Activated T-helper 2 cell treated with anti-CD3 and anti-CD28 coated beads, Interferon-gamma antibody, Interleukin-2, Interleukin-4, amounts not matched to agents 10 μg/mL and 5 μg/mL and 100 μg/mL, durations not matched to agents 14 hours and 24 hours and 36 hours (primary cell): ENCODE measurements at regions not wholly inside any gene's neighbourhood (a gene's known extent, or its start where the extent isn't known, plus 50 kb on each side); places are given as distances from the start of the nearest gene placed in this dataset.

Experiments
- DNase-seq: peaks from one replicate; pipeline ENCODE4 v3.0.0; 2021; ENCODE audit warnings: low spot score
- H3K27ac Mint-ChIP-seq: one replicate; pipeline ENCODE4 v1.8.0; 2021; ENCODE audit warnings: mixed read lengths
- H3K27me3 Mint-ChIP-seq: one replicate; pipeline ENCODE4 v1.8.0; 2021; ENCODE audit warnings: low read depth, mixed read lengths
- H3K36me3 Mint-ChIP-seq: one replicate; pipeline ENCODE4 v1.8.0; 2021; ENCODE audit warnings: low read depth, mixed read lengths
- H3K4me1 Mint-ChIP-seq: one replicate; pipeline ENCODE4 v1.8.0; 2021; ENCODE audit warnings: low read depth, mixed read lengths
- H3K4me3 Mint-ChIP-seq: one replicate; pipeline ENCODE4 v1.8.0; 2021; ENCODE audit warnings: low read depth, mild to moderate bottlenecking, moderate library complexity, mixed read lengths
- H3K9me3 Mint-ChIP-seq: one replicate; pipeline ENCODE4 v1.8.0; 2021; ENCODE audit warnings: mixed read lengths
- intact Hi-C: fragments of 100-400 bp; cut with micrococcal nuclease; formaldehyde crosslinking; loops from one replicate; pipeline ENCODE4 v1.15.1; 2023

DNA sequence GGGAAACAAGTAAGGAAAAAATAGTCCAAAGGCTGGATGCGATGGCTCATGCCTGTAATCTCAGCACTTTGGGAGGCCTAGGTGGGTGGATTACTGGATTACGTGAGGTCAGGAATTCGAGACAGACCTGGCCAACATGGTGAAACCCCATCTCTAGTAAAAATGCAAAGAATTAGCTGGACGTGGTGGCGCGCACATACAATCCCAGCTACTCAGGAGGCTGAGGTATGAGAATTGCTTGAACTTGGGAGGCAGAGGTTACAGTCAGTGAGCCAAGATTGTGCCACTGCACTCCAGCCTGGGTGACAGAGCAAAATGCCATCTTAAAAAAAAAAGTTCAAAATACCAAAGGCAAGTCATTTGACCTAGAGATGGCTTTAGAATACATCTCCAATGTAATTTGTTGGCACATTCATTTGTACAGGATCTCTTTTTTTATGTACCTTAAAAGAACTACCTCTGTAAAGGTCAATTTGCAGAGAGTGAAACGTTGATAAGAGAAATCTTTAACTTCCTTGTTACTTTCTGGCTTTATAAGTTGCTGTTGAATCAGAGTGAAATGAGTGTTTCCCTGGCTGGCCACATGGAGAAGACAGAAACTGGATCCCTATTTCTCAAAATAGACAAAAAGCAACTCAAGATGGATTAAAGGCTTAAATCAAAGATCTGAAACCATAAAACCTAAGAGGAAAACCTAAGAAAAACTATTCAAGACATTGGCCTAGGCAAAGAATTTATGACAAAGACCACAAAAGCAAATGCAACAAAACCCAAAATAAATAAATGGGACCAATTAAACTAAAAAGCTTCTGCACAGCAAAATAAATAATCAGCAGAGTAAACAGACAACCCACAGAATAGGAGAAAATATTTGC, 260.7 kb downstream of the KLF6 start:
- Mint-ChIP-seq H3K27ac (no peak overlapping the region), H3K4me1 (no peaks in the 10 kb centered on the region), H3K36me3 (no peaks in the 10 kb centered on the region), H3K27me3 (peaks cover 10% of the 10 kb centered on the region), H3K4me3 (no peak overlapping the region), H3K9me3 (no peaks in the 10 kb centered on the region)
- intact Hi-C loops: no loop called here
- no peak for DNase-seq

DNA sequence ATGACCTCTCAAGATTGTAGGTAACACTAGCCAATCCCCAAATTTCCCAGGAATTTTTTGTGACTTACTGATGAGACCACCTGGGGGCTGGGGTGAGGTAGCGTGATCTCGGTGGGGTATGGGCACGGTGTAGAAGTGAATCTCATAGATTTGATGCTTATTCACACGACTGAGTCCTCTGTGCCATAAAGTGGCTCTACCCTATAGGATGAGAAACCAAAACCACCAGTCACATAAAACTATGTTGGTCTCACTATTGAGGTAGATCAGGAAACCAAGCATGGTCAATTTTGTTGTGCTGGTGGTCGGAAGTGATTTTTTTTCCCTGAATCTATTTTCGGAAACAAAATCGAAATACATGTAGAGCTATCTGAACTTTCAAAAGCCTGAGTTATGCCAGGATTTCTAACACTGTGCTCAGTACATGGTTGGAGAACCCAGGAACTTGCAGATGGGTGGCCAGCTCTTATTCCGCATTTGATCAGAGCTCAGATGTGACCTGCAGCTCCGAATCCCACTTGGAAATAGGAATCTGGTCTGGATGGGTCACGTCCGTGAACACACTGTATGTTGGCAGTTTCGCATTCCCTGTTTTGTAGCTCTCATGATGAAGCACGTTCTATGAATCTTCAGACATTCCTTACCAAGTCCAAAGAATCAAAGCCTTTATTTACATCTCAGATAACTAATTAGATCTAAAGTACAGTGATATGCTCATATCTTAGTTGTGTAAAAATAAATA, 261.5 kb downstream of the KLF6 start:
- H3K9me3 Mint-ChIP-seq: no peaks in the 10 kb centered on the region
- H3K27me3 Mint-ChIP-seq: peaks cover 13% of the 10 kb centered on the region
- H3K4me1 Mint-ChIP-seq: no peaks in the 10 kb centered on the region
- no peak overlapping the region for H3K4me3 Mint-ChIP-seq
- no peaks in the 10 kb centered on the region for H3K36me3 Mint-ChIP-seq
- no peak overlapping the region for H3K27ac Mint-ChIP-seq
- no peak for DNase-seq
- intact Hi-C loops: no loop called here

DNA sequence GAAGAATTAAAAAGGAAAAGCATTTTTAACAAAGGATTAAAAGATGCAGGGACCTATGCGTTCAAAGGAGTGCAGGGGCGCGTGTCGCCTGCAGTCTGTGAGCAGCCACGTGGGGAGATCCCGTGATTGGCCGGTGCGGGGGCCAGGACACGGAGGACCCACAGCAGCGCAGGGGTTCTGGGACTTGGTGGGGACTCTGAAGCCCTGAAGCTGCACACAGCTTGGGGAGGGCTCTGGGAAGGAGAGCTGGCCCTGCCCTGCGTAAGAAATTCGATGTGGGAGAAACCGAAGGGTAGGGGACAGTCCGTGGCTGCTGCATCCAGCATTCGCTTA, 268.1 kb downstream of the KLF6 start:
- no peak overlapping the region for H3K4me3 Mint-ChIP-seq
- intact Hi-C loops: no loop called here
- peaks cover 2% of the 10 kb centered on the region for H3K4me1 Mint-ChIP-seq
- DNase-seq: no peak
- no peaks in the 10 kb centered on the region for H3K36me3 Mint-ChIP-seq
- H3K27me3 Mint-ChIP-seq: peaks cover 5% of the 10 kb centered on the region
- no peaks in the 10 kb centered on the region for H3K9me3 Mint-ChIP-seq
- no peak overlapping the region for H3K27ac Mint-ChIP-seq

DNA sequence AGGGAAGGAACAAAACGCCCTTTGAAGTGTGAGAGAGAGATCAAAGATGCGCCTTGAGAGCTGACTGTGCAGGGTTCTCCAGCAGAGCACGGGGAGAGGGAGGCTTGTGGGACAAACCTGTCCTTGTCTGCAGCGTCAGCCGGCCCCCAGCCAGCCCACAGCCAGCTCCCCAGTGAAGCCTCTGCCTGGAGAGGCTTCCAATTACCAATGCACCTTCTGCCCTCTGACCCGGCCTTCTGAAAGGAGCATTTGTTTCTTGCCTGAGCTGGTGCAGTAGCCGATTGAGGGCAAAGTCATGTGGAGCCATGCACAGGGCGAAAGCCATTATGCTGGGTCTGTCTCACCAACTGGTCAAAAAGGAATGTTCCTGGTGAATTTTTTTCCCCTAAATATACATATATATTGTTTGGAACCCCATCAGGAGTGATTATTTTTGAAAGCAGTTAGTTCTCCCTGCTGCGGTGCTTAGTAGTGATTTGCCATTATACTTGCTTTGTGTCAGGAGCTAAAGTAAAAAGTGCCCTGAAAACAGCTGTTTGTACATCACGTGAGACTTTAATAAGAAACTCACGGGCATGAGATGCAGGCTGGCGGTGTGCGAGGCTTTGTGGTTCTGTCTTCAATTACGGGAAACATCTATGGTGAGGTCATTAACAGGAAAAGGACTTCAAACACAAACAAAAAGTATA, 268.6 kb downstream of the KLF6 start:
- Mint-ChIP-seq H3K4me3 (no peak overlapping the region), H3K27ac (no peak overlapping the region)
- DNase-seq: no peak

DNA sequence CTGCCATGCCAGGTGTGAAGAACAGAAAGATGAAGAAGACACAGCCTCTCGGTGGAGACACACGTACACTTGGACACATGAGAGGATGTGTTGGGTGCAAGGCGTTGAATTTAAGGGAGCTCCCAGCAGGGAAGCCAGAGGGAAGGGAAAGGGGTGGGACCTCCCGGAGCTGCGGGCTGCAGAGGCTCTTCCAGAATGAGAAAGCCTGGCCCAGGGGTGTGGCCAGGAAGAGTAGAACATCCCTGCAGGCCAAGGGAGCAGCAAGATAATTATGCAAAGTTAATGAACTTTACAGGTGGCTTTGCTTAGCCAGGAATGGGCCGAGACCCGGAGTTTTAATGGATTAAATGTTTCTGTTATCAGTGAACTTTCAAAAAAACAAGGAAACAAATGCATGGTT, 270.3 kb downstream of the KLF6 start:
- DNase-seq: no peak
- peaks cover 2% of the 10 kb centered on the region for H3K4me1 Mint-ChIP-seq

More for the DNA sequence above, 268.6 kb downstream of the KLF6 start:
- H3K4me1 Mint-ChIP-seq: peaks cover 2% of the 10 kb centered on the region
- peaks cover 5% of the 10 kb centered on the region for H3K27me3 Mint-ChIP-seq
- no peaks in the 10 kb centered on the region for H3K36me3 Mint-ChIP-seq
- H3K9me3 Mint-ChIP-seq: no peaks in the 10 kb centered on the region
- intact Hi-C loops: no loop called here

DNA sequence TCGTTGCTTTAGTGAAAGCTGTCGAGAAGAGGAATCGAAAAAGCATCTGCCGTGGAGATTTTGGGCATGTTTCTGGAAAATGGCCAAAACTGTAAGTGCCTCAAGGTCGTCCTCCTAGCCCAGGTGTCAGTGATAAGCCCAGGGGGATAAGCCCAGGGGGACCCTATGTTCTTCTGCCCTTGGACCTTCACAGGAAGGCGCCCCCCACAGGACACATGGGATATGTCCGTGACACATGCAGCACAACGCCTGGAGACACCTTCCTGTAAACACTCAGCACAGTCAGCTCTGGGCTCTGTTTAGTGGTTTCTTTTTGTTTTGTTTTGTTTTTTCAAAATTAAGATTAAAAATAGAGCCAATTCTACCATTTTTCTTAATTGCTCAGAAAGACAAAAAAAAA, 272.7 kb downstream of the KLF6 start:
- H3K4me1 Mint-ChIP-seq: peaks cover 2% of the 10 kb centered on the region
- intact Hi-C loops: no loop called here
- H3K9me3 Mint-ChIP-seq: no peaks in the 10 kb centered on the region
- H3K27me3 Mint-ChIP-seq: no peaks in the 10 kb centered on the region
- DNase-seq: no peak
- no peak overlapping the region for H3K4me3 Mint-ChIP-seq
- no peaks in the 10 kb centered on the region for H3K36me3 Mint-ChIP-seq
- no peak overlapping the region for H3K27ac Mint-ChIP-seq

More for the DNA sequence above, 270.3 kb downstream of the KLF6 start:
- no peaks in the 10 kb centered on the region for H3K9me3 Mint-ChIP-seq
- H3K27me3 Mint-ChIP-seq: peaks cover 3% of the 10 kb centered on the region
- no peaks in the 10 kb centered on the region for H3K36me3 Mint-ChIP-seq
- no peak overlapping the region for H3K27ac Mint-ChIP-seq
- no peak overlapping the region for H3K4me3 Mint-ChIP-seq
- intact Hi-C loops: no loop called here

DNA sequence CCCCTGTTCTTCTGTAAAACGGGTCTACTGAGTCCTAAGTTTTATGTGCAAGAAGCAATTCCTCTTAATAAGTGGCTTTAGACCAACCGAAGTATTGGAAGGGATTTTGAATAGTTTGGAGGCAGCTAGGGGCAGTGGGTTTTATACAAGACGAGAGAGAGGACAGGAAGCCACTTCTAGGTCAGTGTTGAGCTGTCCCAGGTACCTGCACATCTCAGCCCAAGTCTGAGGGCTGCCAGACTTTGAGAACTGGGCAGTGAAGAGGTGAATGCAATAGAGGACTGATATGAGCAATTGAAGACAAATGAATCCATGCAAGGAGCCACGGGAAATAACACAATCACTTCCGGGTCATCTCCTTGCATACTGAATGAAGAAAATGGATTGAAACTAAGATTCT, 273.5 kb downstream of the KLF6 start:
- Mint-ChIP-seq H3K27ac (no peak overlapping the region), H3K4me3 (no peak overlapping the region), H3K36me3 (no peaks in the 10 kb centered on the region), H3K9me3 (no peaks in the 10 kb centered on the region), H3K4me1 (peaks cover 2% of the 10 kb centered on the region), H3K27me3 (no peaks in the 10 kb centered on the region)
- intact Hi-C loops: no loop called here
- DNase-seq: no peak

DNA sequence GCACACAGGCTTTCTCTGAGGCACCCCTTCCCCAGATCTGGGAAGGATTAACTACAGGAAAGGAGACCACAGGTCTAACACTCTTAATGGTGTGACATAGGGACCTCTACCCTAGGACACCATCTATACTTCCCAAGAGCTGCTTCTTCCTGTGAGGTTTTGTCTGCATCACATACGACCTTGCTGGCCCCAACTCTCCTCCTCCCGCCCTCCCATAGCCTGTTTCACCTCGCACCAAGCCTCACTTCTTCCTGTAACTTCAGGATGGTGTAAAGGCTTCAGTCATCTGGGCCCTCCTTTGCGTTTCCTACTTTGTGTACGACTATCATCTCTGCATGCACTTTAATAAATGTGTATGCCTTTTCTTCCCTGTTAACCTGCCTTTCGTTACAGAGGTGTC, 274.3 kb downstream of the KLF6 start:
- no peak overlapping the region for H3K27ac Mint-ChIP-seq

DNA sequence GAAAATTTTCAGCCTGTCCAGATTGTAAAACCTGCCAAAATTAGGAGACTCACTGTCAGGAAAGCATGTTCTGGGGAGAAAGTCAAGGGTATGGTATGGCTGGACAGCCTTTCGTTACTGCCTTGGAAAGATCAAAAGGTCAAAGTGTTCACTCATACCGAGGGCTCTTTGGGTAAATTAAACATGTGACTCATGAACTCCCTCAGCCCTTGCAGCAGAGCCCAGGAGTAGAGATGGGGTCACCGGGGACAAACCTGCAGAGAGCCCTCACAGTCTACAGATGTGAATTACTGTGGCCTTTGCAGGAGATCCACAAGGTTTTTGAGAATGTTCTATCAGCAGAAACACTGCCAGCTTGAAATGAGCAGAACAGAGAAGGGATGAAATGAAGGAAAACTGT, 275.7 kb downstream of the KLF6 start:
- Mint-ChIP-seq H3K4me3 (no peak overlapping the region), H3K36me3 (no peaks in the 10 kb centered on the region), H3K9me3 (no peaks in the 10 kb centered on the region), H3K27me3 (peaks cover 3% of the 10 kb centered on the region), H3K4me1 (peaks cover 5% of the 10 kb centered on the region), H3K27ac (no peak overlapping the region)
- DNase-seq: no peak
- intact Hi-C loops: no loop called here

More for the DNA sequence above, 274.3 kb downstream of the KLF6 start:
- no peak for DNase-seq
- Mint-ChIP-seq H3K4me1 (peaks cover 5% of the 10 kb centered on the region), H3K9me3 (no peaks in the 10 kb centered on the region), H3K36me3 (no peaks in the 10 kb centered on the region), H3K4me3 (no peak overlapping the region), H3K27me3 (no peaks in the 10 kb centered on the region)
- intact Hi-C loops: no loop called here

DNA sequence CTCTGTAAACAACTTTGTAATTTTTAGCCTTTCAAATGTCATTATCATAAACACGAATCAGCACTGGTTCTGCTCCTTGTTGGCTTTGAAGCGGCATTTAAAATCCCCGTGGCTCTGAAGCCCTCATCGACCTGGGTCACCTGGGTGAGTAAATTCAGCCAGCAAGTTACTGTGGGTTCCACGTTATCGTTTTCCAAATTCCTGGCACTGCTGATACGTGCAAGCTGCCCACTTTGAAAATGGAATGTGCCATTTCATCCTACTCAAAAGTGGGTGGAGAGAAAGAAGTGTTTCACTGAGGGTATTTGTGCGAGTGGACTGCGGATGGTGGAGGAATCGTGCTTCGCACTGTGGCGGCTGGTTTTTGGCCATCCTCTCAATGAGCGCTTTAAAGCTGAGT, 281.7 kb downstream of the KLF6 start:
- H3K27me3 Mint-ChIP-seq: peaks cover 23% of the 10 kb centered on the region
- no peak overlapping the region for H3K4me3 Mint-ChIP-seq
- no peaks in the 10 kb centered on the region for H3K36me3 Mint-ChIP-seq
- no peak for DNase-seq
- peaks cover 5% of the 10 kb centered on the region for H3K4me1 Mint-ChIP-seq
- H3K27ac Mint-ChIP-seq: no peak overlapping the region
- no peaks in the 10 kb centered on the region for H3K9me3 Mint-ChIP-seq
- intact Hi-C loops: no loop called here

DNA sequence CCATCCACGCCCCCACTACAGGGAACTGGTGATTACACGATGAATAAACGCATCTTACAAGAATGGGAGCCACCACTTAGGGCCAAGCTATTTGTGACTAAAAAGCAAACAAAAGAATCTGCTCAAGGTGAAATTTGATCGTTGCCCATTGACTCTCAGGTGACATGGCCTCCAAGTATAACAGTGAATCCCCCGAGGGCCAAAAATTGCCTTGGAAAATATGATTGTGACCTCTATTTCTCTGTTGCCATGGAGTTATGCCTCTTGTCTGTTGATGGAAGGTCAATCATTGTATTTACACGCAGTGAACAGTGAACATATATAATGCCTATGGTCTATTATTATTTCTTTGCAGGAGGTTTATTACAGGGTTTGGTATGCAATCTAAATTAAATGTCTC, 282.3 kb downstream of the KLF6 start:
- DNase-seq: no peak
- Mint-ChIP-seq H3K27me3 (peaks cover 25% of the 10 kb centered on the region), H3K9me3 (no peaks in the 10 kb centered on the region), H3K36me3 (no peaks in the 10 kb centered on the region), H3K4me1 (peaks cover 5% of the 10 kb centered on the region), H3K4me3 (no peak overlapping the region), H3K27ac (no peak overlapping the region)
- intact Hi-C loops: no loop called here

DNA sequence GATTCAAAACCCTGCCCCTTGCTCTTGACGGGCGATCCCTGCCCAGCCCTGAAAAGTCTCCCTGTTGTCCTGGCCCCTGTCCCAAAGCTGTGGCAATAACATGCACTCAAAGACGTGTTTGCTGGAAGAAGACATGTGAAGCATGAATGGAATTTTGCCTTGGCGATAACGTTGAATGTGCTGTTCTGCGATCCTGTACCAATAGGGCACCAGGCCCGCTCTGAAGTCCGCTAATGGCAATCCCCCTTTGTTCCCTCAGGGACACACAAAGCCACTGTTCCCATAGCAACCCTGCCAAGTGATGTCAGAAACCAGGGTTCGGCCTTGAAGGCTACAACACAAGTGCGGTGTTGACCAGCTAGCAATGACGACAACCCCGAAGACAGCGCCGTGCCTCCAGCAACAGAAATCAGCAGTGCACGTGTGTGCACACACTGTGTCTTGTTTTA, 284.6 kb downstream of the KLF6 start:
- H3K4me1 Mint-ChIP-seq: no peaks in the 10 kb centered on the region
- H3K27ac Mint-ChIP-seq: no peak overlapping the region
- intact Hi-C loops: no loop called here
- H3K4me3 Mint-ChIP-seq: no peak overlapping the region
- no peaks in the 10 kb centered on the region for H3K36me3 Mint-ChIP-seq
- no peak for DNase-seq
- peaks cover 45% of the 10 kb centered on the region for H3K27me3 Mint-ChIP-seq
- H3K9me3 Mint-ChIP-seq: no peaks in the 10 kb centered on the region

DNA sequence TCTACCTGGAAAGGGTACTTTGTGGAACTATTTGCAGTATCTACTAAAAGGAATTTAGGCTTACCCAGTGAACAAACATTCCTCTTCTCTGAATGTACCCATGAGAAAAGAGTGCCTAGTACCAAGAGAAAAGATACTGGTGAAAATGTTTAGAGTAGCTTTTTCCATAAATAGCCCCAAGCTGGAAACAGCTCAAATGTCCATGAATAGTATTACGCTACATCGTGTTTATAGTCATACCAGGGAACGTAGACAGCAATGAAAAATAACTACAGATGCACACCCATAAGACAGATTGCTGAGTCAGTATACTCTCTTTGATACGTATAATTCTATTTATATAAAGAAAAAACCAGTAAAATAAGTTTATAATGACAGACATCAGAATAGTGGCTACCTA, 285.9 kb downstream of the KLF6 start:
- peaks cover 51% of the 10 kb centered on the region for H3K27me3 Mint-ChIP-seq
- intact Hi-C loops: no loop called here
- H3K4me1 Mint-ChIP-seq: no peaks in the 10 kb centered on the region
- no peak overlapping the region for H3K4me3 Mint-ChIP-seq
- H3K9me3 Mint-ChIP-seq: no peaks in the 10 kb centered on the region
- H3K27ac Mint-ChIP-seq: no peak overlapping the region
- no peaks in the 10 kb centered on the region for H3K36me3 Mint-ChIP-seq
- no peak for DNase-seq
